HUES6 (cell line): ENCODE measurements at regions not wholly inside any gene's neighbourhood (a gene's known extent, or its start where the extent isn't known, plus 50 kb on each side); places are given as distances from the start of the nearest gene placed in this dataset.
"Not testable (repeated sequence)": the region's sequence is repeated elsewhere in the genome, so short reads cannot be mapped to it uniquely, and the experiment has no call there.

Source experiments
- H3K27ac ChIP-seq: 2 replicates; pipeline ENCODE4 v1.7.0; 2013; ENCODE audit warnings: low read depth, mild to moderate bottlenecking, low read length, inconsistent platforms
- H3K27me3 ChIP-seq: 2 replicates; pipeline ENCODE4 v1.6.1; 2013; ENCODE audit warnings: low read length; ENCODE audit not compliant: control insufficient read depth, insufficient read depth
- H3K36me3 ChIP-seq: 2 replicates; pipeline ENCODE4 v1.6.1; 2013; ENCODE audit warnings: low read length; ENCODE audit not compliant: control insufficient read depth, insufficient read depth
- H3K4me1 ChIP-seq: 2 replicates; pipeline ENCODE4 v1.6.1; 2013; ENCODE audit warnings: low read length; ENCODE audit not compliant: control insufficient read depth, insufficient read depth
- H3K4me3 ChIP-seq: 2 replicates; pipeline ENCODE4 v1.5.1; 2013; ENCODE audit warnings: low read depth, low read length
- H3K9ac ChIP-seq: one replicate; pipeline ENCODE4 v1.6.1; 2013; ENCODE audit warnings: mild to moderate bottlenecking, low read length
- H3K9me3 ChIP-seq: 2 replicates; pipeline ENCODE4 v1.6.1; 2013; ENCODE audit warnings: low read depth, low read length; ENCODE audit not compliant: control insufficient read depth, insufficient read depth

GRCh38 chr2:184993746-184994145, 395.4 kb downstream of the ZNF804A start:
- no peaks in the 10 kb centered on the region for H3K36me3 ChIP-seq
- H3K4me1 ChIP-seq, result no peaks in the 10 kb centered on the region
- peaks cover 6% of the 10 kb centered on the region; the same call in 1 of the 2 replicates for H3K9me3 ChIP-seq
- no peaks in the 10 kb centered on the region for H3K27me3 ChIP-seq
- no peak overlapping the region for H3K9ac ChIP-seq
- H3K27ac ChIP-seq, result no peak overlapping the region
- no peak overlapping the region for H3K4me3 ChIP-seq

DNA sequence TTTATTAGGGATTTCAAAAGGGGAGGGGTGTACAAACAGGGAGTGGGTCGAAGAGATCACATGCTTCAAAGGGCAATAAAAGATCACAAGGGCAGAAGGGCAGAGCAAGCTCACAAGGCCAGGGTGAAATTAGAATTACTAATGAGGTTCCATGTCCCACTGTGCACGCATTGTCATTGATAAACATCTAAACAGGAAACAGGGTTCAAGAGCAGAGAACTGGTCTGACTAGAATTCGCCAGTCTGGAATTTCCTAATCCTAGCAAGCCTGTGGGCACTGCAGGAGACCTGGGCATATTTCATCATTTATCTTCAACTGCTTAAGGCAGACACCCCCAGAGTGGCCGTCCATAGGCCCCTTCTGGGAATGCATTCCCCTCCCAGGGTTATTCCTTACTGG, 408.2 kb downstream of the ZNF804A start:
- Histone ChIP-seq H3K4me3 (no peak overlapping the region), H3K9ac (no peak overlapping the region), H3K27me3 (no peaks in the 10 kb centered on the region), H3K9me3 (peaks cover 34% of the 10 kb centered on the region), H3K4me1 (no peaks in the 10 kb centered on the region; the same call in 1 of the 2 replicates), H3K36me3 (no peaks in the 10 kb centered on the region), H3K27ac (peak overlapping the region; percentile 53; the same call in 1 of the 2 replicates)

- H3K9ac ChIP-seq, result no peak overlapping the region
- H3K4me1 ChIP-seq, result no peaks in the 10 kb centered on the region
- no peaks in the 10 kb centered on the region for H3K27me3 ChIP-seq
- H3K36me3 ChIP-seq, result no peaks in the 10 kb centered on the region
- no peak overlapping the region for H3K27ac ChIP-seq
- H3K9me3 ChIP-seq, result peaks cover 40% of the 10 kb centered on the region
- no peak overlapping the region for H3K4me3 ChIP-seq
Measured at GRCh38 chr2:185012643-185013042, 414.3 kb downstream of the ZNF804A start.

DNA sequence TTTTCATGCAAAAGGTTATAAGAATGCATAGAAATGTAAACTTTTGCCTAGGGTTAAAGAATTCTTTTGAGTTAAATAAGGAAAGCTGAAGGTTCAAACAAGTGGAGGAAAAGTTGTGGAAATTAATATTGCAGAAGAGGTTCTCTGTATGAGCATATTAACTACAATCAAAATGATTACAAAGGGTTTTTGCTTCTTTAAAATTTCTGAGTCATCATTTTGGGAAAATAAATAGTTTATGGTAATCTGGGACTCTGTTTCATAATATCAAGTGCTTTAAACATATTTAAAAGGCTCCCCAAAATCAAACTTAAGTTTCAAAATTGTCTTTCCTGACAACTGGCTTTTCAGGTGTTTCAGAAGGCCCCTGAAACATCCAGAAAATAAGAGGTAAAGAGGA, 415.7 kb downstream of the ZNF804A start:
- H3K27ac ChIP-seq, result no peak overlapping the region
- no peaks in the 10 kb centered on the region for H3K4me1 ChIP-seq
- no peaks in the 10 kb centered on the region for H3K36me3 ChIP-seq
- H3K27me3 ChIP-seq, result no peaks in the 10 kb centered on the region
- no peak overlapping the region for H3K4me3 ChIP-seq
- no peak overlapping the region for H3K9ac ChIP-seq
- peaks cover 34% of the 10 kb centered on the region for H3K9me3 ChIP-seq

DNA sequence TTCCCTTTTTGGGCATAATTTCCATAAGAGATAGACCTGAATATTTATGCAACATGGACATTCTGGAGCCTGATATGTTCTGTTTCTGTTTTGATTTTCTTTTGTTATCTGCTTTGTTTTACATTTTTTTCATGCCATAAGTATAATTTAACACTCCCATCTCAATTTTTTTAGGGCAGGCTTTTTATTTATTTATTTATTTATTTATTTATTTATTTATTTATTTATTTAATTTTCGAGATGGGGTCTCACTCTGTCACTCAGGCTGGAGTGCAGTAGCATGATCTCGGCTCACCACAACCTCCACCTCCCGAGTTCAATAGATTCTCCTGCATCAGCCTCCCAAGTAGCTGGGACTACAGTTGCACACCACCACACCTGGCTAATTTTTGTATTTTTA, 427.6 kb downstream of the ZNF804A start:
- H3K9ac ChIP-seq, H3K9me3 ChIP-seq, H3K27ac ChIP-seq, H3K4me1 ChIP-seq, H3K27me3 ChIP-seq, H3K4me3 ChIP-seq, H3K36me3 ChIP-seq: not testable (repeated sequence)

- H3K9ac ChIP-seq, result no peak overlapping the region
- H3K4me1 ChIP-seq, result no peaks in the 10 kb centered on the region
- H3K9me3 ChIP-seq, result peaks cover 15% of the 10 kb centered on the region; the same call in 1 of the 2 replicates
- H3K4me3 ChIP-seq, result no peak overlapping the region
- no peaks in the 10 kb centered on the region for H3K27me3 ChIP-seq
- H3K36me3 ChIP-seq, result no peaks in the 10 kb centered on the region
- H3K27ac ChIP-seq, result no peak overlapping the region
Measured at GRCh38 chr2:185035906-185036305, 437.6 kb downstream of the ZNF804A start.

GRCh38 chr2:185044323-185044874, 446.1 kb downstream of the ZNF804A start:
- H3K9me3 ChIP-seq, result peaks cover 12% of the 10 kb centered on the region; the same call in 1 of the 2 replicates
- no peak overlapping the region for H3K4me3 ChIP-seq
- no peaks in the 10 kb centered on the region for H3K36me3 ChIP-seq
- no peaks in the 10 kb centered on the region for H3K4me1 ChIP-seq
- H3K27me3 ChIP-seq, result no peaks in the 10 kb centered on the region
- no peak overlapping the region for H3K27ac ChIP-seq
- H3K9ac ChIP-seq, result no peak overlapping the region

- H3K4me1 ChIP-seq, result no peaks in the 10 kb centered on the region
Measured at GRCh38 chr2:185050804-185051203, 452.5 kb downstream of the ZNF804A start.

GRCh38 chr2:185063761-185064160, 465.4 kb downstream of the ZNF804A start:
- Histone ChIP-seq H3K9me3 (no peaks in the 10 kb centered on the region), H3K4me3 (no peak overlapping the region), H3K4me1 (no peaks in the 10 kb centered on the region), H3K27ac (no peak overlapping the region), H3K36me3 (no peaks in the 10 kb centered on the region), H3K27me3 (no peaks in the 10 kb centered on the region), H3K9ac (no peak overlapping the region)

More at GRCh38 chr2:185050804-185051203, 452.5 kb downstream of the ZNF804A start:
- no peaks in the 10 kb centered on the region for H3K9me3 ChIP-seq
- no peaks in the 10 kb centered on the region for H3K27me3 ChIP-seq
- H3K27ac ChIP-seq, result no peak overlapping the region
- H3K4me3 ChIP-seq, result no peak overlapping the region
- H3K36me3 ChIP-seq, result no peaks in the 10 kb centered on the region
- no peak overlapping the region for H3K9ac ChIP-seq

GRCh38 chr2:185066128-185066527, 467.8 kb downstream of the ZNF804A start:
- no peaks in the 10 kb centered on the region for H3K9me3 ChIP-seq

DNA sequence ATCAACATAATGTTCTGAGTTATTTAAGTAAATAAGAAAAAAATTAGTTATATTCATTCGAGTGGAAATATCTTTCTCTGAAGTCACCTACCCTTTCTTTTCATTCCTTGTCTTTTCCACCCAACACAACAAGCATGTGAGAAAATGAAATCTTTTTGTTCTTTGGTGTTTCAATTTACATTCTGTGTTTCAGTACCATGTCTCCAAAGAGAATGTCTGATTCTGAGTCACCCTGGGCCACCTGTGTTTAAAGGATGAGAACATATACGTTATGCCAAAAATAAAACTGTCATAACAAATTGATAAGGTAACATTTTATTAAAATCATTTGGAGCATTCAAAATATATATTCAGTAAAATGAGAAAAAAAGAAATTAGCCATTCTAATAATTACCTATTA, 470.8 kb downstream of the ZNF804A start:
- H3K9me3 ChIP-seq, result no peaks in the 10 kb centered on the region

More at GRCh38 chr2:185066128-185066527, 467.8 kb downstream of the ZNF804A start:
- no peak overlapping the region for H3K9ac ChIP-seq
- no peak overlapping the region for H3K4me3 ChIP-seq
- no peaks in the 10 kb centered on the region for H3K4me1 ChIP-seq
- no peak overlapping the region for H3K27ac ChIP-seq
- H3K27me3 ChIP-seq, result no peaks in the 10 kb centered on the region
- H3K36me3 ChIP-seq, result no peaks in the 10 kb centered on the region

More for the DNA sequence above, 470.8 kb downstream of the ZNF804A start:
- Histone ChIP-seq H3K27ac (no peak overlapping the region), H3K4me3 (no peak overlapping the region), H3K9ac (no peak overlapping the region), H3K4me1 (no peaks in the 10 kb centered on the region), H3K27me3 (no peaks in the 10 kb centered on the region), H3K36me3 (no peaks in the 10 kb centered on the region)
